ENCODE measurements at regions not wholly inside any gene's neighbourhood (a gene's known extent, or its start where the extent isn't known, plus 50 kb on each side); places are given as distances from the start of the nearest gene placed in this dataset.

DNA sequence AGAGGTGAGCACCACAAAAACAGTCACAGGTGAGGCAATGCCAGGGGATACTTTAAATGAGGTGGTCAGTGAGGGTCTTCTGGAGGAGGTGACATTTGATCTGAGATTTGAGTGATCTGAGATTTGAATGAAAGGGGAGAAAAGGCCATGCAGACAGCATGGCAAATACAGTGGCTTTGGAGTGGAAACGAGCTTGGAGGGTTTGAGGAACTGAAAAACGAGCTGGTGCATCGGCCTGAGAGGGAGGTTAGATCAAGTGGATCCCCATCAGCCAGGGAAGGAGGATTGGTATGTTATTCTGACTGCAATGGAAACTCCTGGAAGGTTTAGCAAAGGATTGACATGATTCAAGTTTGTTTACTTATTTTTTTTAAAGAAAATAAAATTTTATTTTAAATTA is 245.1 kb downstream of the KCNS3 start:
- 51% methylated on average over 3 of the region's 3 CpGs for WGBS
- Histone ChIP-seq H3K9ac (ENCODE audit: low read depth in 1 of 2, low read length in 2 of 2) (no peak overlapping the region), H3K9me3 (ENCODE audit: control insufficient read depth in 4 of 4, low read length in 3 of 4) (no peaks in the 10 kb centered on the region), H3K4me1 (ENCODE audit: control insufficient read depth in 4 of 4, insufficient read depth in 4 of 4, low read length in 3 of 4) (no peaks in the 10 kb centered on the region), H3K27me3 (ENCODE audit: control insufficient read depth in 4 of 4, insufficient read depth in 4 of 4, low read length in 3 of 4) (peaks cover 0 to 8% (median 0%) of the 10 kb centered on the region in 4 donors), H3K27ac (ENCODE audit: low read depth in 1 of 2, low read length in 2 of 2) (no peak overlapping the region), H3K4me3 (ENCODE audit: low read depth in 1 of 3, low read length in 3 of 3) (no peak overlapping the region), H3K36me3 (ENCODE audit: control insufficient read depth in 4 of 4, insufficient read depth in 3 of 4, low read depth in 1 of 4, low read length in 3 of 4) (no peaks in the 10 kb centered on the region)
- TF ChIP-seq, protein P1, sequence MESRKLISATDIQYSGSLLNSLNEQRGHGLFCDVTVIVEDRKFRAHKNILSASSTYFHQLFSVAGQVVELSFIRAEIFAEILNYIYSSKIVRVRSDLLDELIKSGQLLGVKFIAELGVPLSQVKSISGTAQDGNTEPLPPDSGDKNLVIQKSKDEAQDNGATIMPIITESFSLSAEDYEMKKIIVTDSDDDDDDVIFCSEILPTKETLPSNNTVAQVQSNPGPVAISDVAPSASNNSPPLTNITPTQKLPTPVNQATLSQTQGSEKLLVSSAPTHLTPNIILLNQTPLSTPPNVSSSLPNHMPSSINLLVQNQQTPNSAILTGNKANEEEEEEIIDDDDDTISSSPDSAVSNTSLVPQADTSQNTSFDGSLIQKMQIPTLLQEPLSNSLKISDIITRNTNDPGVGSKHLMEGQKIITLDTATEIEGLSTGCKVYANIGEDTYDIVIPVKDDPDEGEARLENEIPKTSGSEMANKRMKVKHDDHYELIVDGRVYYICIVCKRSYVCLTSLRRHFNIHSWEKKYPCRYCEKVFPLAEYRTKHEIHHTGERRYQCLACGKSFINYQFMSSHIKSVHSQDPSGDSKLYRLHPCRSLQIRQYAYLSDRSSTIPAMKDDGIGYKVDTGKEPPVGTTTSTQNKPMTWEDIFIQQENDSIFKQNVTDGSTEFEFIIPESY (IDR thresholded peaks at IDR 0.05): no peak
- TF ChIP-seq, protein P2, sequence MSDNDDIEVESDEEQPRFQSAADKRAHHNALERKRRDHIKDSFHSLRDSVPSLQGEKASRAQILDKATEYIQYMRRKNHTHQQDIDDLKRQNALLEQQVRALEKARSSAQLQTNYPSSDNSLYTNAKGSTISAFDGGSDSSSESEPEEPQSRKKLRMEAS (IDR thresholded peaks at IDR 0.05): no peak
- TF ChIP-seq JUND (IDR thresholded peaks at IDR 0.05): no peak
- no peak for TF ChIP-seq FOXA2 (IDR thresholded peaks at IDR 0.05)
- TF ChIP-seq EGR1 (IDR thresholded peaks at IDR 0.05; ENCODE audit: low read depth in 2 of 2): no peak
- TF ChIP-seq HNF4A (conservative IDR thresholded peaks at IDR 0.05): no peak
- no peak for TF ChIP-seq SP1 (IDR thresholded peaks at IDR 0.05)
- TF ChIP-seq, protein P3, sequence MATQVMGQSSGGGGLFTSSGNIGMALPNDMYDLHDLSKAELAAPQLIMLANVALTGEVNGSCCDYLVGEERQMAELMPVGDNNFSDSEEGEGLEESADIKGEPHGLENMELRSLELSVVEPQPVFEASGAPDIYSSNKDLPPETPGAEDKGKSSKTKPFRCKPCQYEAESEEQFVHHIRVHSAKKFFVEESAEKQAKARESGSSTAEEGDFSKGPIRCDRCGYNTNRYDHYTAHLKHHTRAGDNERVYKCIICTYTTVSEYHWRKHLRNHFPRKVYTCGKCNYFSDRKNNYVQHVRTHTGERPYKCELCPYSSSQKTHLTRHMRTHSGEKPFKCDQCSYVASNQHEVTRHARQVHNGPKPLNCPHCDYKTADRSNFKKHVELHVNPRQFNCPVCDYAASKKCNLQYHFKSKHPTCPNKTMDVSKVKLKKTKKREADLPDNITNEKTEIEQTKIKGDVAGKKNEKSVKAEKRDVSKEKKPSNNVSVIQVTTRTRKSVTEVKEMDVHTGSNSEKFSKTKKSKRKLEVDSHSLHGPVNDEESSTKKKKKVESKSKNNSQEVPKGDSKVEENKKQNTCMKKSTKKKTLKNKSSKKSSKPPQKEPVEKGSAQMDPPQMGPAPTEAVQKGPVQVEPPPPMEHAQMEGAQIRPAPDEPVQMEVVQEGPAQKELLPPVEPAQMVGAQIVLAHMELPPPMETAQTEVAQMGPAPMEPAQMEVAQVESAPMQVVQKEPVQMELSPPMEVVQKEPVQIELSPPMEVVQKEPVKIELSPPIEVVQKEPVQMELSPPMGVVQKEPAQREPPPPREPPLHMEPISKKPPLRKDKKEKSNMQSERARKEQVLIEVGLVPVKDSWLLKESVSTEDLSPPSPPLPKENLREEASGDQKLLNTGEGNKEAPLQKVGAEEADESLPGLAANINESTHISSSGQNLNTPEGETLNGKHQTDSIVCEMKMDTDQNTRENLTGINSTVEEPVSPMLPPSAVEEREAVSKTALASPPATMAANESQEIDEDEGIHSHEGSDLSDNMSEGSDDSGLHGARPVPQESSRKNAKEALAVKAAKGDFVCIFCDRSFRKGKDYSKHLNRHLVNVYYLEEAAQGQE (IDR thresholded peaks at IDR 0.05): no peak
- no peak for DNase-seq (ENCODE audit: low spot score)

DNA sequence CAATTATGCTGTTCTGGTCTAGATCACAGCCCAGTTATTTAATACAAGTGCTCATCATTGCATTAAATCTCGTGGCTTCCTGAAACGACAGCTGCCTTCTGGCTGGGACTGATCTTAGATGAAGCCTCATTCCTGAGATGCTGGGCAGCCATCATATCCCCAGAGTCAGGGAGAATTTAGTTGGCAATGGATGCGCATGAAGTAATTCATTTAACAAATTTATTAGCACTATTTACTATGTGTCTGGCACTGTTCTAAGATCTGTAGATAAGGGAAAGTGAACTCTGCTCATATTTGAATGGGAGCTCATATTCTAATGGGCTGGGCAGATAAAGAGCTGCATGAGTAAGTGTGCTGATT is 244.7 kb downstream of the KCNS3 start:
- no peak overlapping the region for H3K9ac ChIP-seq (ENCODE audit: low read depth in 1 of 2, low read length in 2 of 2)
- WGBS: 61% methylated on average over 3 of the region's 3 CpGs
- DNase-seq (ENCODE audit: low spot score): no peak
- H3K4me1 ChIP-seq (ENCODE audit: control insufficient read depth in 4 of 4, insufficient read depth in 4 of 4, low read length in 3 of 4): no peaks in the 10 kb centered on the region
- H3K36me3 ChIP-seq (ENCODE audit: control insufficient read depth in 4 of 4, insufficient read depth in 3 of 4, low read depth in 1 of 4, low read length in 3 of 4): no peaks in the 10 kb centered on the region
- no peaks in the 10 kb centered on the region for H3K9me3 ChIP-seq (ENCODE audit: control insufficient read depth in 4 of 4, low read length in 3 of 4)
- no peak overlapping the region for H3K27ac ChIP-seq (ENCODE audit: low read depth in 1 of 2, low read length in 2 of 2)
- peaks cover 0 to 8% (median 0%) of the 10 kb centered on the region in 4 donors for H3K27me3 ChIP-seq (ENCODE audit: control insufficient read depth in 4 of 4, insufficient read depth in 4 of 4, low read length in 3 of 4)
- TF ChIP-seq, protein P3 (IDR thresholded peaks at IDR 0.05): no peak
- TF ChIP-seq SP1 (IDR thresholded peaks at IDR 0.05): no peak
- TF ChIP-seq JUND (IDR thresholded peaks at IDR 0.05): no peak
- TF ChIP-seq, protein P4, sequence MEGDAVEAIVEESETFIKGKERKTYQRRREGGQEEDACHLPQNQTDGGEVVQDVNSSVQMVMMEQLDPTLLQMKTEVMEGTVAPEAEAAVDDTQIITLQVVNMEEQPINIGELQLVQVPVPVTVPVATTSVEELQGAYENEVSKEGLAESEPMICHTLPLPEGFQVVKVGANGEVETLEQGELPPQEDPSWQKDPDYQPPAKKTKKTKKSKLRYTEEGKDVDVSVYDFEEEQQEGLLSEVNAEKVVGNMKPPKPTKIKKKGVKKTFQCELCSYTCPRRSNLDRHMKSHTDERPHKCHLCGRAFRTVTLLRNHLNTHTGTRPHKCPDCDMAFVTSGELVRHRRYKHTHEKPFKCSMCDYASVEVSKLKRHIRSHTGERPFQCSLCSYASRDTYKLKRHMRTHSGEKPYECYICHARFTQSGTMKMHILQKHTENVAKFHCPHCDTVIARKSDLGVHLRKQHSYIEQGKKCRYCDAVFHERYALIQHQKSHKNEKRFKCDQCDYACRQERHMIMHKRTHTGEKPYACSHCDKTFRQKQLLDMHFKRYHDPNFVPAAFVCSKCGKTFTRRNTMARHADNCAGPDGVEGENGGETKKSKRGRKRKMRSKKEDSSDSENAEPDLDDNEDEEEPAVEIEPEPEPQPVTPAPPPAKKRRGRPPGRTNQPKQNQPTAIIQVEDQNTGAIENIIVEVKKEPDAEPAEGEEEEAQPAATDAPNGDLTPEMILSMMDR (IDR thresholded peaks at IDR 0.05; ENCODE audit: low read depth, low read length, missing input control): no peak
- TF ChIP-seq, protein P5, sequence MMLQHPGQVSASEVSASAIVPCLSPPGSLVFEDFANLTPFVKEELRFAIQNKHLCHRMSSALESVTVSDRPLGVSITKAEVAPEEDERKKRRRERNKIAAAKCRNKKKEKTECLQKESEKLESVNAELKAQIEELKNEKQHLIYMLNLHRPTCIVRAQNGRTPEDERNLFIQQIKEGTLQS (IDR thresholded peaks at IDR 0.05): no peak
- TF ChIP-seq EGR1 (IDR thresholded peaks at IDR 0.05; ENCODE audit: low read depth in 2 of 2): no peak
- no peak for TF ChIP-seq TAF1 (conservative IDR thresholded peaks at IDR 0.05)
- TF ChIP-seq YY1 (IDR thresholded peaks at IDR 0.05): no peak
- TF ChIP-seq, protein P2 (IDR thresholded peaks at IDR 0.05): no peak
- TF ChIP-seq FOXA2 (IDR thresholded peaks at IDR 0.05): no peak
- no peak for TF ChIP-seq HNF4A (conservative IDR thresholded peaks at IDR 0.05)
- TF ChIP-seq RAD21 (IDR thresholded peaks at IDR 0.05): no peak
- no peak for TF ChIP-seq RXRA (IDR thresholded peaks at IDR 0.05)
- no peak for TF ChIP-seq FOXA1 (IDR thresholded peaks at IDR 0.05)
- TF ChIP-seq, protein P1 (IDR thresholded peaks at IDR 0.05): no peak
- TF ChIP-seq NR2F2 (IDR thresholded peaks at IDR 0.05): no peak
- no peak for TF ChIP-seq HNF4G (IDR thresholded peaks at IDR 0.05)
- no peak for TF ChIP-seq GABPA (IDR thresholded peaks at IDR 0.05 in 1 of 2, conservative IDR thresholded peaks at IDR 0.05 in 1 of 2)
- H3K4me3 ChIP-seq (ENCODE audit: low read depth in 1 of 3, low read length in 3 of 3): no peak overlapping the region

Data from liver (tissue), 8 donors.